Loucy (cell line): ENCODE measurements at regions not wholly inside any gene's neighbourhood (a gene's known extent, or its start where the extent isn't known, plus 50 kb on each side); places are given as distances from the start of the nearest gene placed in this dataset.

Experiments
- H2AFZ ChIP-seq: fragments of 200-600 bp; sonication (generic); 2 replicates; pipeline ENCODE4 v1.6.0; 2016; ENCODE audit warnings: antibody characterized with exemption, mild to moderate bottlenecking, low read length, moderate library complexity
- H3F3A ChIP-seq: fragments of 200-600 bp; 2 replicates; pipeline ENCODE4 v1.6.0; 2016; ENCODE audit warnings: antibody characterized with exemption, low read depth, mild to moderate bottlenecking
- H3K27me3 ChIP-seq: fragments of 200-600 bp; sonication (generic); 2 replicates; pipeline ENCODE4 v1.6.1; 2014; ENCODE audit warnings: low read length, mild to moderate bottlenecking; ENCODE audit not compliant: insufficient read depth, poor library complexity, severe bottlenecking
- H3K36me3 ChIP-seq: fragments of 200-600 bp; sonication (generic); 2 replicates; pipeline ENCODE4 v1.6.1; 2016; ENCODE audit warnings: low read length; ENCODE audit not compliant: insufficient read depth
- H3K4me1 ChIP-seq: fragments of 200-600 bp; sonication (generic); 2 replicates; pipeline ENCODE4 v1.5.1; 2014; ENCODE audit warnings: low read length, mild to moderate bottlenecking; ENCODE audit not compliant: insufficient read depth, poor library complexity, severe bottlenecking
- H3K4me2 ChIP-seq: fragments of 200-600 bp; sonication (generic); 2 replicates; pipeline ENCODE4 v1.6.0; 2014; ENCODE audit warnings: antibody characterized with exemption, low read length, low read depth, mild to moderate bottlenecking; ENCODE audit not compliant: poor library complexity, severe bottlenecking
- H3K4me3 ChIP-seq: fragments of 200-600 bp; sonication (generic); 2 replicates; pipeline ENCODE4 v1.5.1; 2014; ENCODE audit warnings: low read length, mild to moderate bottlenecking, mixed read lengths; ENCODE audit not compliant: poor library complexity, severe bottlenecking
- H3K79me2 ChIP-seq: fragments of 200-600 bp; sonication (generic); 2 replicates; pipeline ENCODE4 v1.6.1; 2014; ENCODE audit warnings: low read length; ENCODE audit not compliant: insufficient read depth
- H3K9ac ChIP-seq: fragments of 200-600 bp; sonication (generic); 2 replicates; pipeline ENCODE4 v1.6.0; 2014; ENCODE audit warnings: mild to moderate bottlenecking, low read depth, low read length, moderate library complexity; ENCODE audit not compliant: poor library complexity, severe bottlenecking
- H3K9me2 ChIP-seq: fragments of 200-600 bp; sonication (generic); replicated peaks from 2 replicates; pipeline ENCODE4 v1.6.1; 2016; ENCODE audit warnings: low read depth, low read length, mixed read lengths
- H3K9me3 ChIP-seq: fragments of 200-600 bp; sonication (generic); 2 replicates; pipeline ENCODE4 v1.6.1; 2014; ENCODE audit warnings: mild to moderate bottlenecking, antibody characterized with exemption, low read length, low read depth; ENCODE audit not compliant: insufficient read depth
- H4K20me1 ChIP-seq: fragments of 200-600 bp; sonication (generic); 2 replicates; pipeline ENCODE4 v1.6.0; 2014; ENCODE audit warnings: antibody characterized with exemption, low read length, mild to moderate bottlenecking; ENCODE audit not compliant: insufficient read depth, poor library complexity, severe bottlenecking
- CTCF ChIP-seq: fragments of 200-600 bp; sonication (generic); conservative IDR thresholded peaks from 2 replicates; pipeline ENCODE4 v1.5.1; 2014; ENCODE audit warnings: mild to moderate bottlenecking, antibody characterized with exemption, low read length
- EZH2phosphoT487 ChIP-seq: fragments of 200-600 bp; IDR thresholded peaks from 2 replicates; pipeline ENCODE4 v1.6.1; 2018; ENCODE audit warnings: antibody characterized with exemption, mild to moderate bottlenecking, moderate library complexity, borderline replicate concordance

- no peak overlapping the region for H3K4me2 ChIP-seq
- no peaks in the 10 kb centered on the region for H3K9me3 ChIP-seq
- no peaks in the 10 kb centered on the region for H3F3A ChIP-seq
- H3K4me1 ChIP-seq, result no peaks in the 10 kb centered on the region
- TF ChIP-seq EZH2phosphoT487 (no peak), CTCF (no peak)
- H3K36me3 ChIP-seq, result no peaks in the 10 kb centered on the region
- no peaks in the 10 kb centered on the region for H3K27me3 ChIP-seq
- H3K4me3 ChIP-seq, result no peak overlapping the region
- H3K9ac ChIP-seq, result no peak overlapping the region
- H4K20me1 ChIP-seq, result no peaks in the 10 kb centered on the region
- H3K79me2 ChIP-seq, result no peaks in the 10 kb centered on the region
- no peak overlapping the region for H2AFZ ChIP-seq
- no peaks in the 10 kb centered on the region for H3K9me2 ChIP-seq
Measured at GRCh38 chr7:109335951-109336350, 766.3 kb downstream of the DNAJB9 start.

GRCh38 chr7:109336531-109336930, 766.9 kb downstream of the DNAJB9 start:
- no peak overlapping the region for H3K4me2 ChIP-seq
- no peaks in the 10 kb centered on the region for H3K9me3 ChIP-seq
- H3K4me1 ChIP-seq, result no peaks in the 10 kb centered on the region
- no peaks in the 10 kb centered on the region for H3K9me2 ChIP-seq
- H3K9ac ChIP-seq, result no peak overlapping the region
- H3K79me2 ChIP-seq, result no peaks in the 10 kb centered on the region
- TF ChIP-seq EZH2phosphoT487 (no peak), CTCF (no peak)
- no peaks in the 10 kb centered on the region for H3K27me3 ChIP-seq
- H3F3A ChIP-seq, result no peaks in the 10 kb centered on the region
- no peaks in the 10 kb centered on the region for H4K20me1 ChIP-seq
- H3K4me3 ChIP-seq, result no peak overlapping the region
- no peak overlapping the region for H2AFZ ChIP-seq
- no peaks in the 10 kb centered on the region for H3K36me3 ChIP-seq

- Histone ChIP-seq H3K9me3 (no peaks in the 10 kb centered on the region), H3K79me2 (no peaks in the 10 kb centered on the region), H3K4me2 (no peak overlapping the region), H3K9me2 (no peaks in the 10 kb centered on the region), H2AFZ (no peak overlapping the region), H3K4me3 (no peak overlapping the region), H3K27me3 (no peaks in the 10 kb centered on the region), H3F3A (no peaks in the 10 kb centered on the region), H3K9ac (no peak overlapping the region), H4K20me1 (no peaks in the 10 kb centered on the region), H3K36me3 (no peaks in the 10 kb centered on the region), H3K4me1 (no peaks in the 10 kb centered on the region)
- no peak for TF ChIP-seq CTCF
- no peak for TF ChIP-seq EZH2phosphoT487
Measured at GRCh38 chr7:109343678-109344077, 774.0 kb downstream of the DNAJB9 start.
